Central memory CD8-positive, alpha-beta T cell (primary cell): ENCODE measurements at regions not wholly inside any gene's neighbourhood (a gene's known extent, or its start where the extent isn't known, plus 50 kb on each side); places are given as distances from the start of the nearest gene placed in this dataset.

Source experiments
- ATAC-seq: fragments of 150-1000 bp; cut with Tn5 transposase; replicated peaks from 2 replicates; pipeline ENCODE4 v1.10.0; 2022; ENCODE audit warnings: mild to moderate bottlenecking, moderate FRiP score, moderate number of reproducible peaks; ENCODE audit not compliant: poor library complexity, severe bottlenecking; ENCODE audit errors: extremely low read depth
- DNase-seq, 2 donors: peaks; one replicate each; pipeline ENCODE4 v3.0.0; 2021; ENCODE audit warnings: low spot score in 2 of 2
- H3K27ac Mint-ChIP-seq: one replicate; pipeline ENCODE4 v1.8.0; 2022; ENCODE audit warnings: low read depth, mild to moderate bottlenecking, moderate library complexity, mixed read lengths
- H3K27me3 Mint-ChIP-seq: one replicate; pipeline ENCODE4 v1.8.0; 2022; ENCODE audit warnings: mixed read lengths
- H3K36me3 Mint-ChIP-seq: one replicate; pipeline ENCODE4 v1.8.0; 2022; ENCODE audit warnings: mild to moderate bottlenecking, moderate library complexity, mixed read lengths; ENCODE audit not compliant: insufficient read depth
- H3K4me1 Mint-ChIP-seq: one replicate; pipeline ENCODE4 v1.8.0; 2022; ENCODE audit warnings: mixed read lengths
- H3K4me3 Mint-ChIP-seq: one replicate; pipeline ENCODE4 v1.8.0; 2022; ENCODE audit warnings: mild to moderate bottlenecking, moderate library complexity, mixed read lengths
- H3K9me3 Mint-ChIP-seq: one replicate; pipeline ENCODE4 v1.8.0; 2022; ENCODE audit warnings: mixed read lengths

DNA sequence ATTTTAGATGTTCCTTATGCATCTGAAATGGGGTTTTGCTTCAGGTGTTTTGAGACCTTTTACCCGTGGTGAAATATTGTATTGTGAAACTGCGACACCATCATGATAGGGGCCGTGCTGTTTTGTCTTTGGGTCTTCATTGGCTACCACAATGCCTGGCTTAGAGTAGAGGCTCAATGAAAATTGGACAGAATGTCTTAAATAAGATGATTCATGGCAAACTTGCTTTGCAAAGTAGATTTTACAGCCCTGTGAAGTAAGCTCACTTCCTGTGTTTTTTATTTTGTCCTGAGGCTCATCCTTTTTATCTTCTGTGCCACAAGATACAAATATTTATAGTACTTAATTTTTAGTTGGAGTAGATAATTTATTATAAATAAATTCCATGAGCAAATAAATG lies 111.3 kb upstream of the FRMD6 start:
- no peak for DNase-seq
- no peak overlapping the region for H3K4me3 Mint-ChIP-seq

DNA sequence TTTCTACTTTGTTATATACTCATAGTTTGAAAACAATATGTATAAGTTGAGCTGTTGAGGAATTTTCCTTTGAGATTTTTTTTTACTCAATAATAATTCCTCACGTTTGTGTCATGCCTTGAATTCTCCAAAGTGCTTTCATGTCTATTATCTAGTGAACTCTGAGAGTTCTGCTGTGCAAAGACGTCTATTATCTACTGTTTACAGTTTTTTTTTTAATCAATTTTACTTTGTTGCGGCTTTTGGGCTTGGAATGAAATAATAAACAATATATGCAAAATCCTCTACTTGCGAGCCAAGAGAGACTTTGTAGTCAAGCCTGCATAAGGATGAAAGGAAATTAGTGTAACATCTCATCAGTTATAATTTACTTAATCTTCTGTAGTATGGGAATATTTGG lies 107.2 kb upstream of the FRMD6 start:
- ATAC-seq (no peak), DNase-seq (no peak)
- Mint-ChIP-seq H3K27ac (no peak overlapping the region), H3K4me1 (no peaks in the 10 kb centered on the region), H3K4me3 (no peak overlapping the region), H3K27me3 (peaks cover 63% of the 10 kb centered on the region), H3K9me3 (no peaks in the 10 kb centered on the region), H3K36me3 (no peaks in the 10 kb centered on the region)

More for the DNA sequence above, 111.3 kb upstream of the FRMD6 start:
- no peaks in the 10 kb centered on the region for H3K9me3 Mint-ChIP-seq
- H3K27ac Mint-ChIP-seq, result no peak overlapping the region
- no peaks in the 10 kb centered on the region for H3K36me3 Mint-ChIP-seq
- peaks cover 64% of the 10 kb centered on the region for H3K27me3 Mint-ChIP-seq
- ATAC-seq, result no peak
- no peaks in the 10 kb centered on the region for H3K4me1 Mint-ChIP-seq

DNA sequence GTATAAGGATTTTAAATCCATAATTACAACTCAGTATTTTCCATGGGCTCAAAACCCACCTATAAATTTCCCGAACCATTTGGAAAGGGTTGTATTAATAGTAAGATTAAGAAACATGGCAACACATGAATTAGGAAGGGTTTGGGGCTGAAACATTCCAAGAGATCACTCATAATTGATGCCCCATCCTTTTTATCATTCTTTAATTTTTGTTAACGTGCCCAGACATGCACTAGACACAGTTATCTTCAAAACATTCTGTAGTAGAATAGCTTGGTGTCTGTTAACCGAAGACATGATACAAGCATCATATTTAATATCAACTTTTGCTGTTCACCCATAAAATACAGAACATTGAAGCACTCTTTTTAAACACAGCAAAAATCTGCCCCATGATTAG lies 106.8 kb upstream of the FRMD6 start:
- no peak overlapping the region for H3K27ac Mint-ChIP-seq
- H3K9me3 Mint-ChIP-seq, result no peaks in the 10 kb centered on the region
- ATAC-seq (no peak), DNase-seq (no peak)
- H3K27me3 Mint-ChIP-seq, result peaks cover 58% of the 10 kb centered on the region
- no peak overlapping the region for H3K4me3 Mint-ChIP-seq
- H3K4me1 Mint-ChIP-seq, result no peaks in the 10 kb centered on the region
- H3K36me3 Mint-ChIP-seq, result no peaks in the 10 kb centered on the region

DNA sequence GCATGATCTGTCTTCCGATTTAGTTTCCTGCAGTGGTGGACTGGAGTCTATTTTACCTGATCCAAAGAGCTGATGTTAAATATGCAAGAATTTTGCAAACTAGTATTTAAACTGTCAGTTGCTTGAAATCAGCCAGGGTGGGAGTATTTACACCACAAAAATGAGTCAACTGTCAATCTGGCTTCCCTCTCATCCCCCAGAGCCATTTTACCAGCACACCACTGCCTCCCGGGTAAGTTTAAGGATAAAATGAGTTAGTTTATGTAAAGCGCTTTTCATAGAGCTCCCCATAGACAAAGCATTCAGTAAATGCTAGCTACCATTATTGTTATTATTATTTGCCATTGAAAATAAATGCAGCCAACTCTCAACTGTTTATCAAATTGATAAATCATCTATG lies 106.3 kb upstream of the FRMD6 start:
- no peaks in the 10 kb centered on the region for H3K36me3 Mint-ChIP-seq
- ATAC-seq (no peak), DNase-seq (no peak)
- H3K27ac Mint-ChIP-seq, result no peak overlapping the region
- H3K9me3 Mint-ChIP-seq, result no peaks in the 10 kb centered on the region
- H3K4me1 Mint-ChIP-seq, result no peaks in the 10 kb centered on the region
- peaks cover 58% of the 10 kb centered on the region for H3K27me3 Mint-ChIP-seq
- H3K4me3 Mint-ChIP-seq, result no peak overlapping the region

DNA sequence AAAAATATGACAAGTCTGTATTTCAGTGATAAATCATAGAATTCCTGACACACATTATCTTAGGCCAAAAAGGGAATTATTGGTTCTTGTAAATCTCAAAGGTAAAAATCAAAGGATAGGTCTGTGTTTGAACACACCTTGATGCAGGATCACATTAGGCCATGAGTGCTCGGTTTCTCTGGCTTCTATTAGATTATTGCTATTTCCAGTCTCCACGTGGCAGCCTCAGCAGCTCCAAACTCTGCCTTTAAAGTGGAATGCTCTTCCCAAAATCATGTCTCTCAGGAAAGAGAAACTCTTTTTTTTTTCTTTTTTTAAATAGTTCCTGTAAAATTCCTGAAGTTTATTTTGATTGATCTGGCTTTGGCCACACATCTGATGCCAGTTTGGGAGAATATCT lies 105.6 kb upstream of the FRMD6 start:
- no peak for ATAC-seq
- no peaks in the 10 kb centered on the region for H3K4me1 Mint-ChIP-seq
- H3K27me3 Mint-ChIP-seq, result peaks cover 62% of the 10 kb centered on the region
- no peaks in the 10 kb centered on the region for H3K36me3 Mint-ChIP-seq
- H3K27ac Mint-ChIP-seq, result no peak overlapping the region
- H3K4me3 Mint-ChIP-seq, result no peak overlapping the region
- no peak for DNase-seq
- no peaks in the 10 kb centered on the region for H3K9me3 Mint-ChIP-seq

DNA sequence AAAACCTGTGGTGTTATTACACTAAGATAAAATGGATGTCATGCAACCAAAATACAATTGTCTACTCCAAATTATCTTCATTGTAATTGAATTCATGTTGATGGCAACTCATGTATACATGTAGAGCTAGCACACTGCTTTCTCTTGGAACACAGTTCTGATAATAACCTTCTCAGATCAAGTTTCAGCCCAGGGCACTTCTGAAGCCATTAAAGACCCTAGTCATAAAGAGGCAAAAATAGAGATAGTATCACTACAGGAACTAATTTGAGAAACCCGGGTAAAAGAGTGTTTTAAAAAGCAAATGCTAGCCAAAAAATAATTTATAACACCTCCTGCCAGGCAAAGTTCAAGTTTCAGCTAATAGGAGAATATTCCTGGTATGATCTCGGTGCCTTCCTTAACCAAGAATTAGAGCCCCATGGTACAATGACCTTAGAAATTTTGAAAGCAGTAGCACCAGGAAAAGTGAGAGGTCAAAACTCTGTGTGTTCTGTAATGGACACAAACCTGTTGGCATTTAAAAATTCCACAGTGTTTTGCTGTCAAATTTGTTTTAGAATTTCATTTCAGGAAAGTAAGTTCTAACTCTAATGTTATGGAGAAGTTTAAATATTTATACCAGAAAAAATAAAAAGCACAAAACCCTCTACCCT lies 105.0 kb upstream of the FRMD6 start:
- no peak overlapping the region for H3K27ac Mint-ChIP-seq
- H3K9me3 Mint-ChIP-seq, result no peaks in the 10 kb centered on the region
- no peaks in the 10 kb centered on the region for H3K36me3 Mint-ChIP-seq
- H3K4me3 Mint-ChIP-seq, result no peak overlapping the region
- no peak for DNase-seq
- H3K4me1 Mint-ChIP-seq, result no peaks in the 10 kb centered on the region
- peaks cover 57% of the 10 kb centered on the region for H3K27me3 Mint-ChIP-seq
- no peak for ATAC-seq

DNA sequence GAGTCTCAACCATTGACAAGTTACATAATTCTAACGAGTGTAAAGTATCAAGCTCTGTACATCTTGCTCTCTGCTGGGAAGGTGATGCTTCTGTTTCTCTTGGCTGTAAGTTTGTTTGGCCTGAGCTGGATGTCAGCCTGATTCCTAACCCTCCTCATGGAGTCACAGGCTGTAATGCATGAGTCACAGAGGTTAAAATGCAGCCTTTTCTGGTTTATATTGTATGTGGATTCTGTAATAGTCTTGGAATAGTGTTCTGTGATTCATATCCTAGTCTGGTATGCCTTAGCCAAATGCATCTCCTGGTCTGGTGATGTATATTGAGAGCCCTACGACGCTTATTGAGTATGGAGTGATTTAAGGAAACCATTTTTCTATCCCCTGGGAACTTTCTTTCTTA lies 104.5 kb upstream of the FRMD6 start:
- ATAC-seq (no peak), DNase-seq (no peak)
- H3K27me3 Mint-ChIP-seq, result peaks cover 52% of the 10 kb centered on the region
- H3K27ac Mint-ChIP-seq, result no peak overlapping the region
- H3K36me3 Mint-ChIP-seq, result no peaks in the 10 kb centered on the region
- no peaks in the 10 kb centered on the region for H3K9me3 Mint-ChIP-seq
- no peak overlapping the region for H3K4me3 Mint-ChIP-seq
- no peaks in the 10 kb centered on the region for H3K4me1 Mint-ChIP-seq

DNA sequence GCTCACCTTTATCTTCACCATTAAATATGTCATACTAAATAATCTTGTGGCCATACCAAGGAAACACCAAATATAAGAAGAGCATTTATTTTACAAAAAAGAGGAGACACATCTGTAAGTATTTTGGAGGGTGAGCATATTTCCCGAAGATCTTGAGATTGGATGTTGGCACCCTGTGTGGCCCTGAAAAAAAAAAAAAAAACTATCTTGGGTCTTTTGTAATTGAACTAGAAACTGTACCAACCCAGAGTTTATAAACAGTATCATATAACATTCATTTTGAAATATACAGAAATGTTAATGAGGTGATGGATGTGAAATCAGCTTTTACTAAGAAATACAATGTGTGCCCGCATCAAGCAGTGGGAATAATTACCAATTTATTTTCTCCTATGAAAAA lies 104.0 kb upstream of the FRMD6 start:
- Mint-ChIP-seq H3K9me3 (no peaks in the 10 kb centered on the region), H3K36me3 (no peaks in the 10 kb centered on the region), H3K27ac (no peak overlapping the region), H3K4me1 (no peaks in the 10 kb centered on the region), H3K27me3 (peaks cover 48% of the 10 kb centered on the region), H3K4me3 (no peak overlapping the region)
- ATAC-seq (no peak), DNase-seq (no peak)

DNA sequence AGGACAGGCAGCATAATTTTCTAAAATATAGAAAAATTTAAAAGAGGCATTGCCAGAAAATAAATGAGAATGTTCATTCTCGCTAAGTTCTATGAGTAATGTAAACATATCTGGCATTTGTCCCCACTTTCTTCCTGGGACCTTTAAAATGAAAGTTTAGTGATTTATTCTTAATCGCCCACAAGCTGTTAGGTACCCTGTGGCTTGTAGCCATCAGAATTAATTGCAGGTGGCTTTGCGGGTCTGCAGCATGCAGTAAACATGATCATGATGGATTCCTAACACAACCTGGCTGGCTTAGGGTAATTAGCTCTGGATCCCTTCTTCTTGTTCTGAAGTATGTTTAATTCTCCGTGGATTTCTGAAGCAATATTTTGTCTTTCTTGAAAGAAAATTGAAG lies 103.5 kb upstream of the FRMD6 start:
- H3K36me3 Mint-ChIP-seq, result no peaks in the 10 kb centered on the region
- no peaks in the 10 kb centered on the region for H3K4me1 Mint-ChIP-seq
- ATAC-seq (no peak), DNase-seq (no peak)
- no peaks in the 10 kb centered on the region for H3K9me3 Mint-ChIP-seq
- peaks cover 43% of the 10 kb centered on the region for H3K27me3 Mint-ChIP-seq
- no peak overlapping the region for H3K27ac Mint-ChIP-seq
- no peak overlapping the region for H3K4me3 Mint-ChIP-seq

DNA sequence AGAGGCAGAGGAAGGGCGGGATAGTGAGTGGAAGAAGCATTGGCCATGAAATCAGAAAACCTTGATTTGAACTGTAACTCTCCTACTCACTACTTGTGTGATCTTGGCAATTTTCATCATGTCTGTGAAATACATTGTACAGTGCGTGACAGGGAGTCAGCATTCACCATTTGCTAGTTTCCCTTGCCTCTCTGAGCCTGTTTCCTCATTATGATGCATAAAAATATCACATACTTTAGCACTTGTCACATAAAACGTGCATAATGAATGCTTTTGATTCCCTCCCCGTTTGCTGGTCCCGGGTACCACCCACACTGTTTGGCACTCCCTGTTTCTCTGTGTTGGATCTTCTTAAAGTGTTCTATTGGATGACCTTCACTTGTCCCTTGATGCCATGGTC lies 101.1 kb upstream of the FRMD6 start:
- no peak overlapping the region for H3K4me3 Mint-ChIP-seq
- no peak for ATAC-seq
- H3K27ac Mint-ChIP-seq, result no peak overlapping the region
- no peak for DNase-seq
- no peaks in the 10 kb centered on the region for H3K9me3 Mint-ChIP-seq
- H3K36me3 Mint-ChIP-seq, result no peaks in the 10 kb centered on the region
- no peaks in the 10 kb centered on the region for H3K4me1 Mint-ChIP-seq
- peaks cover 28% of the 10 kb centered on the region for H3K27me3 Mint-ChIP-seq

DNA sequence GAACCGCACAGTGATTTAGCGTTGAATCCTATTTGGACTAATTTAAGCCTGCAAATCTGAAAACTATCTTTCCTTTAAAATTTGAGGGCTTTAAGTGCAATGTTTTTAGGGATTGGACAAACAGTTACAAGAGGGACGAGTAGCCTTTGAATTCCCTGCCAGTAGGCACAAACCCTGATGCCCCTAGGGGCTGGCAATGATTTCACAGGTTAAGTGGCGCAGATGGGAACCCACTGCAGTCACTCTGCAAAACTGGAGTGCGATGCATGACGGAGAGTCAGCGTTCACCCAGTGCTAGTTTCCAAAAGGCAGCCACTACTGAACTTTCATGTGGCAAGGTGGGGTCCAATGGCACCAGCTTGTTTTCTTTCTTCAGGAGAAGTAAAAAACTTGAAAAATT lies 99.4 kb upstream of the FRMD6 start:
- DNase-seq (no peak), ATAC-seq (no peak)
- peaks cover 20% of the 10 kb centered on the region for H3K27me3 Mint-ChIP-seq
- no peaks in the 10 kb centered on the region for H3K36me3 Mint-ChIP-seq
- H3K9me3 Mint-ChIP-seq, result no peaks in the 10 kb centered on the region
- no peak overlapping the region for H3K4me3 Mint-ChIP-seq
- no peaks in the 10 kb centered on the region for H3K4me1 Mint-ChIP-seq
- H3K27ac Mint-ChIP-seq, result no peak overlapping the region

DNA sequence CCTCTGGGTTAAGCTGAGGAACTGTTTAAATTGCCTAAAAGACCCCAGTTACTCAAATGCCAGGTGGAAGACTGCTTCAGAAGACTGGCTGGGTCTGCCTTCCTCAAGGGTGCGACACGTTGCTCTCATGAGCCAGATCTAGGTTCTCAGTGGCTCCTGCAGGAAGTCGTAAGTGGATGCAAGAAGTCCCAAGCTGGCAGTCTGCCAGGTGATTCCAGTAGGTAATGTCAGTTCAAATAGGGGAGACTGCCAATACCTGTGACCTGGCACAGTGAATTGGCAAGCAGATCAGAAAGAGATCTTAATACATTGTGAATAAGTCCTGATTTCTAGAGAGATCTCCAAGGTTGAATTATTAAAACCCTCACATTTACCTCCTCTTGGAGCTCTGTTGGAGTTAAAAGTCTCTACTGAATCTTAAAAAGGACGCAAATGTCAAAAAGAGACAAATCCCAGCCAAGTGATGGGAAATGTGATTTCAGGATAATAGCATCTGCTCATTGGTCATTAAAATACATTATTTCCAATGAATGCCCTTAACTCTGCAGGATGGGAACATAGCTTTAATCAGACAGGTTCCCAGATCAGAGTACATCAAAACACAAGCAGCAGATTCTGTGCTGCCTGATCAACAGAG lies 98.8 kb upstream of the FRMD6 start:
- no peak for DNase-seq
- Mint-ChIP-seq H3K4me3 (no peak overlapping the region), H3K4me1 (no peaks in the 10 kb centered on the region), H3K36me3 (no peaks in the 10 kb centered on the region), H3K27ac (no peak overlapping the region), H3K9me3 (no peaks in the 10 kb centered on the region), H3K27me3 (peaks cover 13% of the 10 kb centered on the region)
- no peak for ATAC-seq

DNA sequence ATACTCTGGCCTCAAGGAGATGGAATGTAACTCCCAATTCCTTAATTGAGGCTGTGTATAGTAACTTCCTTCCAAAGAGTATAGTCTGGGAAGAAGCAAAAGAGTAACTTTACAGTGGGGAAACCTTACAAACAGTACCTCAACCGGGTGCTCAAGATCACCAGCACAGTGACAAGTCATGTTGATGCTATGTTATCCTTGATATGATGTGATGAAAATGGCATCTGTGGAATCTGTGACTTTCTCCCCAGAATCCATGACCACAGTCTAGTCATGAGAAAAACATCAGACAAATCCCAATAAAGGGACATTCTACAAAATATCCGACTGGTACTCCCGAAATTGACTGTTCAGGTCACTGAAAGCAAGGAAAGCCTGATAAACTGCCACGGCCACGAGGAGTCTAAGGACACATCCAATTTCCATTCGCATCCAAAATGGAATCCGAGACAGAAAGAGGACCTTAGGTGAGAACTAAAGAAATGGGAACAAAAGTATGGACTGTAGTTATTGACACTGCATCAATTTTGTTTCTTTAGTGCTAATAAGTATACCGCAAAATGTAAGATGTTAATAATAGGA lies 97.3 kb upstream of the FRMD6 start:
- H3K36me3 Mint-ChIP-seq, result no peaks in the 10 kb centered on the region
- no peak overlapping the region for H3K27ac Mint-ChIP-seq
- DNase-seq (no peak), ATAC-seq (no peak)
- H3K4me3 Mint-ChIP-seq, result no peak overlapping the region
- peaks cover 12% of the 10 kb centered on the region for H3K27me3 Mint-ChIP-seq
- H3K9me3 Mint-ChIP-seq, result no peaks in the 10 kb centered on the region
- H3K4me1 Mint-ChIP-seq, result no peaks in the 10 kb centered on the region
